LNCaP clone FGC (cell line): ENCODE measurements at regions not wholly inside any gene's neighbourhood (a gene's known extent, or its start where the extent isn't known, plus 50 kb on each side); places are given as distances from the start of the nearest gene placed in this dataset.

ENCODE experiments used
- DNase-seq: peaks from one replicate; pipeline ENCODE4 v3.0.0-alpha.2; 2011; ENCODE audit warnings: low read depth
- H3K4me3 ChIP-seq: 2 replicates; pipeline ENCODE4 v1.5.1; 2011; ENCODE audit warnings: mild to moderate bottlenecking, low read depth, low read length, control low read depth
- TF ChIP-seq, protein P1 (sequence below): IDR thresholded peaks from 2 replicates; pipeline ENCODE4 v1.5.1; 2012; ENCODE audit warnings: mild to moderate bottlenecking; ENCODE audit not compliant: control insufficient read depth, insufficient read depth; ENCODE audit errors: extremely low read depth

DNA sequence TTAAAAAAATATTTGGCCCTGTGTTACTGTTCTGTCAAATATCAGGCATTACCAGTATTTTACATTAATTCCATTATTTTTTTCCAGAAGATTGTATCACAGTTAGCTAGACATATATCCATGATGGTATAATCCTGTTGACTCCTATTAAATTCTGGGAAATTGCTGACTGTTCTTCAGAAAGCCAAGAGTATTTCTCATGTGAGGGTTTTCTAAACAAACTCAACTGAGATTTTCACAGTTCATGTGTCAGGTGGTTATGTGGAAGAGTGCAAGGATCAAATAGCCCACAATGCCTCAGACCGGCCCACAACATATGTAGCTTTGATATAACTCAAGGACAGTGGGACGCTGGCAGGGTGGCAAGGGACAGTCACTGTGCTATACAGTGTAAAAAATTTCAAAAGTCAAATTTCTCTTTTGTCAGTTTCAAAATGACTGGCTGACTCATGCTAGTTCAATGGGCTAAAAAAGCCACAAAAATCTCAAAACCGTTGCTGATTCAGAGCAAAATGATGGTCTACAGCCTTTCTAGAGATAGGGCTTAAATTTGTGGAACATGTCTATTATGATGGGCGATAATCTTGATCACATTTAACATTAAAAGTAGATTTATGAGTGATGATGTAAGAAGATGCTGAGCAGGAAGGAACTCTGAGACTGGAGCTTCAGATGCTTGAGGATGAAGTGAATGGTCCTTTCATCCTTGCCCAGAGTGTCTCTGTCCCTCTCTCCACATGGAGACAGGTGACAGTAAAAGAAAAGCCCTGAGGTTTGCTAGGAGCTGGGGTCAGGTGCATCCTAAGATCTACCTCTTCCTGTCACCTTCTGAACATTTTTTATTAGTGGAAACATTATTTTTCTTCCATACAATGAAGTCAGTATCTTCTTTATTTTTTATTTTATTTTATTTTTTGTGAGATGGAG, 175.8 kb upstream of the PIEZO2 start:
- no peak overlapping the region for H3K4me3 ChIP-seq
- TF ChIP-seq, protein P1, sequence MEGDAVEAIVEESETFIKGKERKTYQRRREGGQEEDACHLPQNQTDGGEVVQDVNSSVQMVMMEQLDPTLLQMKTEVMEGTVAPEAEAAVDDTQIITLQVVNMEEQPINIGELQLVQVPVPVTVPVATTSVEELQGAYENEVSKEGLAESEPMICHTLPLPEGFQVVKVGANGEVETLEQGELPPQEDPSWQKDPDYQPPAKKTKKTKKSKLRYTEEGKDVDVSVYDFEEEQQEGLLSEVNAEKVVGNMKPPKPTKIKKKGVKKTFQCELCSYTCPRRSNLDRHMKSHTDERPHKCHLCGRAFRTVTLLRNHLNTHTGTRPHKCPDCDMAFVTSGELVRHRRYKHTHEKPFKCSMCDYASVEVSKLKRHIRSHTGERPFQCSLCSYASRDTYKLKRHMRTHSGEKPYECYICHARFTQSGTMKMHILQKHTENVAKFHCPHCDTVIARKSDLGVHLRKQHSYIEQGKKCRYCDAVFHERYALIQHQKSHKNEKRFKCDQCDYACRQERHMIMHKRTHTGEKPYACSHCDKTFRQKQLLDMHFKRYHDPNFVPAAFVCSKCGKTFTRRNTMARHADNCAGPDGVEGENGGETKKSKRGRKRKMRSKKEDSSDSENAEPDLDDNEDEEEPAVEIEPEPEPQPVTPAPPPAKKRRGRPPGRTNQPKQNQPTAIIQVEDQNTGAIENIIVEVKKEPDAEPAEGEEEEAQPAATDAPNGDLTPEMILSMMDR = no peak
- no peak for DNase-seq

DNA sequence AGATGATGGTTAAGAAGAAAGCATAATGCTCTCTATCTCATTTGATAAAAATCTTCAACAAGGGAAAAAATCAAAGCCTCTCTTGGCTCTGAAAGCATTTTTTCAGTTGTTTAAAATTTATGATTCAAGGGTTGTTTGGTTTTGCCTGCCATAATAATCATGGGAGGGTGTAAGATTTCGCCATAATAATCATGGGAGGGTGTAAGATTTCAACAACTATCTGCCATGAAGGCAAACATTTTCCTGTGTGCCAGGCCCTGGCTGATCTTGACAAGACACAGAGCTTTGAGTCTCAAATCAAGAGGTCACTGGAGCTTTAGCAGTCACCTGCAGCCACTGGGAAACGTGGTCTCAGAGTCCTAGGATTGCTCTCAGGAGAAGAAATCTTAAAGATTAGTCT, 175.1 kb upstream of the PIEZO2 start:
- TF ChIP-seq, protein P1 = no peak
- DNase-seq = no peak
- H3K4me3 ChIP-seq = no peak overlapping the region

DNA sequence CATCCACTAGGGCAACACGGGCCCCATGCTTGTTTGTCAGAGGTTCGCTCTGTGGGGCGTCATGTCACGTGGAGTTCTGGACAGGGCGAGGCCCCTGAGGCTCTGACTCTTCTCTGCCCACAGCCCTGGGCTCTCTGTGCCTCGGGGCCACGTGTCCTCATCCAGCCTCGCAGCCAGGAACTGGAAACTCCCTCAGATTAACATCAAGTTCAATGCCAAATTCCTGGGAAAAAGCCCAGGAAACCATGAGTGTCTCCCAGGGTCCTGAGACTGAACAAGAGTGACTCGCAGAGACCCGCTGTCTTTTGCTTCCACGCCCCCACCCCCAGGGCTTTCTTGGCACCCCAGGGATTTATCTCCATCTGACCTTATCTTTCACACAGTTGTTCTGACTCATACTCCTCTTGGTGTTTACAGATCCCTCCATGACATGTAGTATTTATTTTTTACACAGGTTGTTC, 174.0 kb upstream of the PIEZO2 start:
- DNase-seq = no peak
- TF ChIP-seq, protein P1 = no peak
- no peak overlapping the region for H3K4me3 ChIP-seq

DNA sequence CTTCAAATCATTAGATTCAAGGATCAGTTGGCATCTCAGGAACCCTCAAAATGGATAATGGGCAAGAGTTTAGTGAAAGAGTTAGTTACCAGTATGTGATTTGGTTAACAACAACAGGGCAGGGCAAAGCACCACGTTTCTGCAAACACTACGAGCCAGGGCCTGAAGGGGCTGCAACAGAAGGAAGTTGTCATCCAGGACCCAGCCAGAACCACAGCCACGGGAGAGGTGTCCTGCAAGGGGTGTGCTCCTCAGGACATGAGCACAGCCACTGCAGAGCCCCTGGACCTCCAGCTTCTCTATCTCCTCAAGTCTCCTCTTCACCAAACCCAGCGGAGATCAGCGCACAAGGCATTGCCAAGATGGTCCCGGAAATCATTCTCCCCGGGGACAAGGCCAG, 173.3 kb upstream of the PIEZO2 start:
- no peak for DNase-seq
- TF ChIP-seq, protein P1 = no peak
- no peak overlapping the region for H3K4me3 ChIP-seq

DNA sequence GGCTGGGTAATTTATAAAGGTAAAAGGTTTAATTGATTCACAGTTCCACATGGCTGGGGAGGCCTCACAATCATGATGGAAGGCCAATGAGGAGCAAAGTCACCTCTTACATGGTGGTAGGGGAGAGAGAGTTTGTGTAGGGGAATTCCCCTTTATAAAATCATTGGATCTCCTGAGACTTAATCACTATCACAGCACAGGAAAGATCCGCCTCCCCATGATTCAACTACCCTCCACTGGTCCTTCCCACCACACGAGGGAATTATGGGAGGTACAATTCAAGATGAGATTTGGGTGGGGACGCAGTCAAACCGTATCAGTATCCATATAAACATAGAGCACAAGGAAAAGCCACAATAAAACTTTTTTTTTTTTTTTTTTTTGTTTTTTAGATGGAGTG, 172.6 kb upstream of the PIEZO2 start:
- TF ChIP-seq, protein P1 = no peak
- no peak for DNase-seq

DNA sequence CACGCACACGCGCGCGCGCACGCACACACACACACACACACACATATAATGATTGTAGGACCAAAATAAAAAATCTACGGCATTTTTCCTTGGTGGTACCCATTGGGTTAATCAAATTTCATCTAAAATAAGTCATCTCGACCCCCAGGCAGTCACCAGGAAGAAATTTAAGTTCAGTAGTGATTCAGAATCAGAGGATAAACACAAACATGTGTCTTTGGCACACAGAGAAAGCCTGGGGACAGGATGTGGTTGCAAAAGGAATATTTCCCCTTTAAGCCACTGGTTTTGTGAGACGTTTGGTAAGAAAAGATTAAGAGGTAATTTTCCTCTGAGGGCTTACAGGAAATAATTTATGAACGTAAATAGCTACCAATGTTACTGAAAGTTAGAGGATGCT, 171.6 kb upstream of the PIEZO2 start:
- DNase-seq = no peak
- TF ChIP-seq, protein P1 = no peak
- no peak overlapping the region for H3K4me3 ChIP-seq

More for the DNA sequence above, 172.6 kb upstream of the PIEZO2 start:
- no peak overlapping the region for H3K4me3 ChIP-seq
